ENCODE measurements at regions not wholly inside any gene's neighbourhood (a gene's known extent, or its start where the extent isn't known, plus 50 kb on each side); places are given as distances from the start of the nearest gene placed in this dataset.
A peak's percentile ranks its signal among the peaks of the same experiment; 100 is the strongest.

DNA sequence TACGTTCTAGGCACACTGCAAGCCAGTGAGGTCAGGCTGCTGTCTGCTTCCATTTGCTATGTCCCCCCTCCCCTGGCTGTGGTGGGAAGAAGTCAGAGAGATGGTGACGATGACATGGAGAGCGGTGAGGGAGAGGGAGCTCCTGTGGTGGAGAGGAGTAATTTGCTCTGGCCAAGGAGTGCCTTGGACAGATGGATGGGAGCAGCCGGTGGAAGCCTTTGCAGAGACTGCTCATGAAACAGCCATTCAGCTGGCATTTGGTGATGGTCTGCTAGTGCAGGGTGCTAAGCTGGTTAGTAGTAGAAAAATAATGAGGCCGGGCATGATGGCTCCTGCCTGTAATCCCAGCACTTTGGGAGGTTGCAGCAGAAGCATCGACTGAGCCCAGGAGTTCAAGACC lies 124.1 kb downstream of the FHDC1 start:
- Histone ChIP-seq H2BK120ac (ENCODE audit: insufficient read depth, low read length, poor library complexity) (no peak overlapping the region), H3K23ac (ENCODE audit: low read length) (no peak overlapping the region), H2BK12ac (ENCODE audit: low read length) (no peak overlapping the region), H3K14ac (ENCODE audit: low read length) (no peak overlapping the region), H3K9me3 (ENCODE audit: insufficient read depth, low read depth, low read length) (no peaks in the 10 kb centered on the region), H4K91ac (ENCODE audit: low read depth, low read length) (no peak overlapping the region), H2AFZ (ENCODE audit: insufficient read depth, low read length, poor library complexity) (no peak overlapping the region), H3K4me3 (ENCODE audit: low read depth, low read length) (no peak overlapping the region), H4K12ac (ENCODE audit: low read depth, low read length) (no peak overlapping the region), H4K8ac (ENCODE audit: low read depth, low read length) (no peak overlapping the region), H3K18ac (ENCODE audit: low read length) (no peak overlapping the region), H2BK5ac (ENCODE audit: low read depth, low read length, poor library complexity) (no peak overlapping the region), H3K4ac (ENCODE audit: low read depth, low read length) (no peak overlapping the region), H3K79me2 (ENCODE audit: control insufficient read depth, insufficient read depth, low read length, poor library complexity) (no peaks in the 10 kb centered on the region), H3K9ac (ENCODE audit: low read length) (no peak overlapping the region), H2AK5ac (ENCODE audit: low read length) (no peak overlapping the region), H3K27ac (ENCODE audit: low read depth, low read length) (no peak overlapping the region), H3K4me1 (ENCODE audit: control insufficient read depth in 1 of 2, insufficient read depth in 2 of 2, low read length in 2 of 2) (no peaks in the 10 kb centered on the region), H3K27me3 (ENCODE audit: insufficient read depth, low read length) (no peaks in the 10 kb centered on the region), H3K4me2 (ENCODE audit: low read length) (no peak overlapping the region), H3K79me1 (ENCODE audit: low read length) (no peaks in the 10 kb centered on the region), H3K36me3 (ENCODE audit: control insufficient read depth in 1 of 2, insufficient read depth in 2 of 2, low read length in 2 of 2) (no peaks in the 10 kb centered on the region)
- DNase-seq, result no peak
- no CpG with 5 or more reads among the region's 6 CpGs for WGBS (ENCODE audit: extremely low coverage, insufficient coverage, insufficient read length)

DNA sequence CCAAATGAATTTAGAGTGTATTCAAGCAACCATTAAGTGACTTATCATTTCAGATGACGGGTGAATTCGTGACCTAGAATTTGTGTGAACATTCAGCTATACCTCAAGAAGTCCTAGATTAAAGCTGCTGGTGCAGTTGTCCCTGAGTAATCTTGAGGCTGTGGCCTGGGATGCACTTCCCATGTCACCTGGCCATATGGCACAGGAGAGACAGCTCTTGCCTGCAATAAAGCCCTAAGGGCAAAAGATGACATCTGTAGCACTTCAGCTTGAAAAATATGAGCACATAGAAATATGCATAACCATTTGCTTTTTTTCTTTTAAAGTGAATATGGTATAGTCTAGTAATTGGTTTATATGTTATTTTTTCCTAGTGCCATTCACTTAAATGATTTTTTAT lies 125.8 kb downstream of the FHDC1 start:
- Histone ChIP-seq H3K27ac (ENCODE audit: low read depth, low read length) (no peak overlapping the region), H3K14ac (ENCODE audit: low read length) (no peak overlapping the region), H2BK120ac (ENCODE audit: insufficient read depth, low read length, poor library complexity) (no peak overlapping the region), H2AFZ (ENCODE audit: insufficient read depth, low read length, poor library complexity) (no peak overlapping the region), H3K4me3 (ENCODE audit: low read depth, low read length) (no peak overlapping the region), H2BK12ac (ENCODE audit: low read length) (no peak overlapping the region), H3K27me3 (ENCODE audit: insufficient read depth, low read length) (no peaks in the 10 kb centered on the region), H2AK5ac (ENCODE audit: low read length) (no peak overlapping the region), H4K8ac (ENCODE audit: low read depth, low read length) (no peak overlapping the region), H2BK5ac (ENCODE audit: low read depth, low read length, poor library complexity) (no peak overlapping the region), H3K36me3 (ENCODE audit: control insufficient read depth in 1 of 2, insufficient read depth in 2 of 2, low read length in 2 of 2) (no peaks in the 10 kb centered on the region), H3K9ac (ENCODE audit: low read length) (no peak overlapping the region), H3K4me2 (ENCODE audit: low read length) (no peak overlapping the region), H3K18ac (ENCODE audit: low read length) (no peak overlapping the region), H3K9me3 (ENCODE audit: insufficient read depth, low read depth, low read length) (no peaks in the 10 kb centered on the region), H3K23ac (ENCODE audit: low read length) (no peak overlapping the region), H3K4me1 (ENCODE audit: control insufficient read depth in 1 of 2, insufficient read depth in 2 of 2, low read length in 2 of 2) (no peaks in the 10 kb centered on the region), H3K4ac (ENCODE audit: low read depth, low read length) (no peak overlapping the region), H4K12ac (ENCODE audit: low read depth, low read length) (no peak overlapping the region), H3K79me1 (ENCODE audit: low read length) (no peaks in the 10 kb centered on the region), H3K79me2 (ENCODE audit: control insufficient read depth, insufficient read depth, low read length, poor library complexity) (no peaks in the 10 kb centered on the region), H4K91ac (ENCODE audit: low read depth, low read length) (no peak overlapping the region)
- no CpG with 5 or more reads among the region's 2 CpGs for WGBS (ENCODE audit: extremely low coverage, insufficient coverage, insufficient read length)
- peak; percentile 30 to 80 for DNase-seq

DNA sequence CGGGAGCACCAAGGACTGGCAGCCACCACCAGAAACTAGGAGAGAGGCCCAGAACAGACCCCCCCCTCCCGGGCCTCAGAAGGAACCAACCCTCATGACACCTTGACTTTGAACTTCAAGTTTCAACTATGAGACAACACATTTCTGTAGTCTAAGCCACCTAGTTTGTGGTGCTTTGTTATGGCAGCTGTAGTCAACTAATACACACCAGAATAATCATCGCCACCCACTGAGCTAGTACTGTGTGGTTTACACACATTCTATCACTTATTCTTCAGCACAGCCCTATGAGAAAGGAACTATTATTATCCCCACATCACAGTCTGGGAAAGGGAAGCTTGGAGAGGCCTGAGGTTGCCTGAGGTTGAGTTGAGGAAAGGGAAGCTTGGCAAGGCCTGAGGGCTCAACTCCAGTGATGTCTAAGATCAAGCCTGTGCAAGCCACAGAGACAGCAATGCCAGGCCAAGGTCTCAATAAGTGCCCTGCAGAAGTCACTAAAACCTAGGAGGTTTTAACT lies 126.6 kb downstream of the FHDC1 start:
- no peak overlapping the region for H2BK120ac ChIP-seq (ENCODE audit: insufficient read depth, low read length, poor library complexity)
- H2BK5ac ChIP-seq (ENCODE audit: low read depth, low read length, poor library complexity), result no peak overlapping the region
- H4K12ac ChIP-seq (ENCODE audit: low read depth, low read length), result no peak overlapping the region
- no peak overlapping the region for H4K91ac ChIP-seq (ENCODE audit: low read depth, low read length)
- WGBS (ENCODE audit: extremely low coverage, insufficient coverage, insufficient read length), result no CpG with 5 or more reads among the region's 3 CpGs
- no peak overlapping the region for H3K27ac ChIP-seq (ENCODE audit: low read depth, low read length)
- H3K4me2 ChIP-seq (ENCODE audit: low read length), result no peak overlapping the region
- H4K8ac ChIP-seq (ENCODE audit: low read depth, low read length), result no peak overlapping the region
- no peak overlapping the region for H2AK5ac ChIP-seq (ENCODE audit: low read length)
- no peak overlapping the region for H2BK12ac ChIP-seq (ENCODE audit: low read length)
- no peak overlapping the region for H3K23ac ChIP-seq (ENCODE audit: low read length)
- H3K27me3 ChIP-seq (ENCODE audit: insufficient read depth, low read length), result no peaks in the 10 kb centered on the region
- H3K9me3 ChIP-seq (ENCODE audit: insufficient read depth, low read depth, low read length), result no peaks in the 10 kb centered on the region
- H3K36me3 ChIP-seq (ENCODE audit: control insufficient read depth in 1 of 2, insufficient read depth in 2 of 2, low read length in 2 of 2), result no peaks in the 10 kb centered on the region
- no peak overlapping the region for H2AFZ ChIP-seq (ENCODE audit: insufficient read depth, low read length, poor library complexity)
- H3K79me2 ChIP-seq (ENCODE audit: control insufficient read depth, insufficient read depth, low read length, poor library complexity), result no peaks in the 10 kb centered on the region
- no peak overlapping the region for H3K4me3 ChIP-seq (ENCODE audit: low read depth, low read length)
- H3K4ac ChIP-seq (ENCODE audit: low read depth, low read length), result no peak overlapping the region
- DNase-seq, result no peak
- peaks cover 0 to 4% of the 10 kb centered on the region in 2 experiments for H3K4me1 ChIP-seq (ENCODE audit: control insufficient read depth in 1 of 2, insufficient read depth in 2 of 2, low read length in 2 of 2)
- H3K14ac ChIP-seq (ENCODE audit: low read length), result no peak overlapping the region
- no peaks in the 10 kb centered on the region for H3K79me1 ChIP-seq (ENCODE audit: low read length)
- H3K9ac ChIP-seq (ENCODE audit: low read length), result no peak overlapping the region
- H3K18ac ChIP-seq (ENCODE audit: low read length), result no peak overlapping the region

DNA sequence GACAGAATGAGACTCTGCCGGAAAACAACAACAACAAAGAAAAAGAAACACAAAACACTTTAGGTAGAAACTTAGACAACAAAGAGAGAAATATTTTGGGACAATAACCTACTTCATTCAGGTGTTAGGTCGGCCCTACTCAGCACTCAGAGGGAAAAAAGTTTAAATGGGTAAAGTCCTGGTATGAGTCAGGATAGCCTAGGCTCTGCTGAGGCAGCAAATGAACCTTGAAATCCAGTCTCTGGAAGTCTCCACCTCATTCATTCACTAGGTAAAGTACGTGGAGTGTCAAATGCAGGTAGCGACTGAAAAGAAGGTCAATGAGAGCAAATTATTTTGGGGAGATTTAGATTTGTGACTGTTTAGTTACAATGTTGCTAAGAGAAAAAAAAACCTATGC lies 127.4 kb downstream of the FHDC1 start:
- H4K8ac ChIP-seq (ENCODE audit: low read depth, low read length), result no peak overlapping the region
- H2AK5ac ChIP-seq (ENCODE audit: low read length), result no peak overlapping the region
- no peaks in the 10 kb centered on the region for H3K9me3 ChIP-seq (ENCODE audit: insufficient read depth, low read depth, low read length)
- H3K23ac ChIP-seq (ENCODE audit: low read length), result no peak overlapping the region
- H4K91ac ChIP-seq (ENCODE audit: low read depth, low read length), result no peak overlapping the region
- H3K14ac ChIP-seq (ENCODE audit: low read length), result no peak overlapping the region
- no peak overlapping the region for H3K4me2 ChIP-seq (ENCODE audit: low read length)
- H3K4me3 ChIP-seq (ENCODE audit: low read depth, low read length), result no peak overlapping the region
- H3K36me3 ChIP-seq (ENCODE audit: control insufficient read depth in 1 of 2, insufficient read depth in 2 of 2, low read length in 2 of 2), result no peaks in the 10 kb centered on the region
- H3K79me2 ChIP-seq (ENCODE audit: control insufficient read depth, insufficient read depth, low read length, poor library complexity), result no peaks in the 10 kb centered on the region
- H3K27ac ChIP-seq (ENCODE audit: low read depth, low read length), result no peak overlapping the region
- H2BK5ac ChIP-seq (ENCODE audit: low read depth, low read length, poor library complexity), result no peak overlapping the region
- no peak overlapping the region for H3K18ac ChIP-seq (ENCODE audit: low read length)
- no peak overlapping the region for H3K4ac ChIP-seq (ENCODE audit: low read depth, low read length)
- no peak overlapping the region for H4K12ac ChIP-seq (ENCODE audit: low read depth, low read length)
- DNase-seq, result no peak
- WGBS (ENCODE audit: extremely low coverage, insufficient coverage, insufficient read length), result no CpG with 5 or more reads among the region's 4 CpGs
- no peak overlapping the region for H2BK12ac ChIP-seq (ENCODE audit: low read length)
- H2BK120ac ChIP-seq (ENCODE audit: insufficient read depth, low read length, poor library complexity), result no peak overlapping the region
- no peak overlapping the region for H2AFZ ChIP-seq (ENCODE audit: insufficient read depth, low read length, poor library complexity)
- H3K9ac ChIP-seq (ENCODE audit: low read length), result no peak overlapping the region
- peaks cover 0 to 4% of the 10 kb centered on the region in 2 experiments for H3K4me1 ChIP-seq (ENCODE audit: control insufficient read depth in 1 of 2, insufficient read depth in 2 of 2, low read length in 2 of 2)
- no peaks in the 10 kb centered on the region for H3K27me3 ChIP-seq (ENCODE audit: insufficient read depth, low read length)
- no peaks in the 10 kb centered on the region for H3K79me1 ChIP-seq (ENCODE audit: low read length)
